ENCODE measurements at regions not wholly inside any gene's neighbourhood (a gene's known extent, or its start where the extent isn't known, plus 50 kb on each side); places are given as distances from the start of the nearest gene placed in this dataset.

- peaks cover 29% of the 10 kb centered on the region for H3K4me1 ChIP-seq
- ATAC-seq (peak in 1 of 2 experiments; percentile 28; a peak in 2 of 6 replicates), FAIRE-seq (no peak), DNase-seq (ENCODE audit: low read depth in 1 of 2, low spot score in 1 of 2) (peak in 1 of 2 experiments; percentile 39)
- POLR2A ChIA-PET, result no interaction called here
- peak overlapping the region; percentile 69 to 80 for H3K27ac ChIP-seq
- H3K9me3 ChIP-seq, result peaks cover 15% of the 10 kb centered on the region
- no peak for TF ChIP-seq SREBF2 (IDR thresholded peaks at IDR 0.05)
- no peak for TF ChIP-seq PHF8 (IDR thresholded peaks at IDR 0.05; ENCODE audit: borderline replicate concordance, low read depth)
- no peak for TF ChIP-seq HOXB13 (CRISPR knock-in tag; IDR thresholded peaks at IDR 0.05; ENCODE audit: low read depth)
- no peak for TF ChIP-seq POLR2AphosphoS2 (conservative IDR thresholded peaks at IDR 0.05; ENCODE audit: low read length)
- no peak for TF ChIP-seq NR3C1 (IDR thresholded peaks at IDR 0.05)
- TF ChIP-seq FOXS1 (CRISPR knock-in tag; IDR thresholded peaks at IDR 0.05), result no peak
- no peak for TF ChIP-seq EHMT2 (IDR thresholded peaks at IDR 0.05; ENCODE audit: low read depth)
- TF ChIP-seq FOSL2 (IDR thresholded peaks at IDR 0.05), result 0 out of 2 replicates have a peak, but pooled peaks have one; percentile 45
- peak; percentile 61 for TF ChIP-seq FOSL2 (CRISPR knock-in tag; IDR thresholded peaks at IDR 0.05)
- no peak for TF ChIP-seq MAZ (IDR thresholded peaks at IDR 0.05; ENCODE audit: borderline replicate concordance, low read depth, low read length)
- TF ChIP-seq E2F6 (IDR thresholded peaks at IDR 0.05; ENCODE audit: borderline replicate concordance, low read depth), result no peak
- no peak for TF ChIP-seq FOSB (CRISPR knock-in tag; IDR thresholded peaks at IDR 0.05)
- TF ChIP-seq JUNB (IDR thresholded peaks at IDR 0.05), result peak; percentile 56; the same call in 1 of the 2 replicates
- TF ChIP-seq EP300 (IDR thresholded peaks at IDR 0.05), result peak; percentile 25; a peak in 2 of 5 replicates
- no peak for TF ChIP-seq CBX8 (IDR thresholded peaks at IDR 0.05)
- TF ChIP-seq CTCF (IDR thresholded peaks at IDR 0.05), result no peak
- peak in 1 of 2 experiments; percentile 26; a peak in 1 of 5 replicates for TF ChIP-seq JUN (IDR thresholded peaks at IDR 0.05)
- TF ChIP-seq TFCP2L1 (CRISPR knock-in tag; IDR thresholded peaks at IDR 0.05), result no peak
- no peak for TF ChIP-seq CHD4 (IDR thresholded peaks at IDR 0.05; ENCODE audit: borderline replicate concordance)
- peak; percentile 52 to 78; a peak in 3 of 4 replicates for TF ChIP-seq CEBPB (IDR thresholded peaks at IDR 0.05)
- TF ChIP-seq ESRRA (IDR thresholded peaks at IDR 0.05; ENCODE audit: borderline replicate concordance, low read length), result no peak
- TF ChIP-seq HES2 (IDR thresholded peaks at IDR 0.05), result peak; percentile 71; the same call in 1 of the 2 replicates
- TF ChIP-seq HMGXB4 (CRISPR knock-in tag; IDR thresholded peaks at IDR 0.05; ENCODE audit: borderline replicate concordance), result no peak
- TF ChIP-seq ATOH8 (CRISPR knock-in tag; IDR thresholded peaks at IDR 0.05; ENCODE audit: low read depth), result no peak
- H3K4me2 ChIP-seq, result peak overlapping the region; percentile 58
- CTCF ChIA-PET, result no interaction called here
- WGBS (ENCODE audit: missing lambda C conversion rate), result 40% methylated on average over 5 of the region's 5 CpGs
- no peak overlapping the region for H3K4me3 ChIP-seq
These were observed 59.3 kb upstream of the APBB1IP start for GRCh38 chr10:26378861-26379294.
